ENCODE measurements at regions not wholly inside any gene's neighbourhood (a gene's known extent, or its start where the extent isn't known, plus 50 kb on each side); places are given as distances from the start of the nearest gene placed in this dataset.

GRCh38 chr17:79156463-79157095 lies 82.0 kb downstream of the ENGASE start (continued):
- TF ChIP-seq, protein P1, sequence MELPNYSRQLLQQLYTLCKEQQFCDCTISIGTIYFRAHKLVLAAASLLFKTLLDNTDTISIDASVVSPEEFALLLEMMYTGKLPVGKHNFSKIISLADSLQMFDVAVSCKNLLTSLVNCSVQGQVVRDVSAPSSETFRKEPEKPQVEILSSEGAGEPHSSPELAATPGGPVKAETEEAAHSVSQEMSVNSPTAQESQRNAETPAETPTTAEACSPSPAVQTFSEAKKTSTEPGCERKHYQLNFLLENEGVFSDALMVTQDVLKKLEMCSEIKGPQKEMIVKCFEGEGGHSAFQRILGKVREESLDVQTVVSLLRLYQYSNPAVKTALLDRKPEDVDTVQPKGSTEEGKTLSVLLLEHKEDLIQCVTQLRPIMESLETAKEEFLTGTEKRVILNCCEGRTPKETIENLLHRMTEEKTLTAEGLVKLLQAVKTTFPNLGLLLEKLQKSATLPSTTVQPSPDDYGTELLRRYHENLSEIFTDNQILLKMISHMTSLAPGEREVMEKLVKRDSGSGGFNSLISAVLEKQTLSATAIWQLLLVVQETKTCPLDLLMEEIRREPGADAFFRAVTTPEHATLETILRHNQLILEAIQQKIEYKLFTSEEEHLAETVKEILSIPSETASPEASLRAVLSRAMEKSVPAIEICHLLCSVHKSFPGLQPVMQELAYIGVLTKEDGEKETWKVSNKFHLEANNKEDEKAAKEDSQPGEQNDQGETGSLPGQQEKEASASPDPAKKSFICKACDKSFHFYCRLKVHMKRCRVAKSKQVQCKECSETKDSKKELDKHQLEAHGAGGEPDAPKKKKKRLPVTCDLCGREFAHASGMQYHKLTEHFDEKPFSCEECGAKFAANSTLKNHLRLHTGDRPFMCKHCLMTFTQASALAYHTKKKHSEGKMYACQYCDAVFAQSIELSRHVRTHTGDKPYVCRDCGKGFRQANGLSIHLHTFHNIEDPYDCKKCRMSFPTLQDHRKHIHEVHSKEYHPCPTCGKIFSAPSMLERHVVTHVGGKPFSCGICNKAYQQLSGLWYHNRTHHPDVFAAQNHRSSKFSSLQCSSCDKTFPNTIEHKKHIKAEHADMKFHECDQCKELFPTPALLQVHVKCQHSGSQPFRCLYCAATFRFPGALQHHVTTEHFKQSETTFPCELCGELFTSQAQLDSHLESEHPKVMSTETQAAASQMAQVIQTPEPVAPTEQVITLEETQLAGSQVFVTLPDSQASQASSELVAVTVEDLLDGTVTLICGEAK (IDR thresholded peaks at IDR 0.05): 0 out of 2 replicates have a peak, but pooled peaks have one; percentile 4
- TF ChIP-seq, protein P1 (CRISPR knock-in tag; IDR thresholded peaks at IDR 0.05): peak; percentile 93; the same call in 1 of the 2 replicates

DNA sequence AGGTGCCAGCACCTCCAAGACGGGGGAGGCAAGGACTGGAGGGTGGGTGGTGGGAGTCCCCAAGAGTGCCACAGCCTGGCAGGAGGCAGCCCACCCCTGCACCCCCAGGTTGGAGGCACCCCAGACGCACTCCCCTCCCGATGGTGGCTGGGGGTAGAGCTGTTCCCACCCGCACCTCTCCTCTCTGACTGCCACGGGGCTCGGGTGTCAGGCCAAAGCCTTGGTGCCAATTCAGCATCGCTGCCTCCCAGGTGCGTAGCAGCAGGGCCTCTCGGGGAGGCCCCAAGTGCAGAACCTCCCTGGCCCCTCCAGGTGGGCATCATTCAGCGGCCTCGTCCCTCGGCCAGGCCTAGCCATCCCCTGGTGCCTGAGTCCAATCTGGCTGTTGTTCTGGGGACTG lies 81.1 kb downstream of the ENGASE start:
- intact Hi-C loops (cut with micrococcal nuclease; ENCODE audit: unreplicated experiment): no loop called here
- no peaks in the 10 kb centered on the region for H3K79me2 ChIP-seq (ENCODE audit: insufficient read depth, low read length)
- peaks cover 61 to 91% of the 10 kb centered on the region in 2 experiments for H3K27me3 ChIP-seq (ENCODE audit: control insufficient read depth in 1 of 2, insufficient read depth in 2 of 2, low read length in 2 of 2)
- H3K36me3 ChIP-seq (replicated peaks in 1 of 2; ENCODE audit: control insufficient read depth in 1 of 2, insufficient read depth in 2 of 2, low read length in 2 of 2): no peaks in the 10 kb centered on the region
- ChIA-PET POLR2A (no interaction called here), CTCF (ENCODE audit: low intra/inter-chr PET ratio, low total read pairs) (no interaction called here)
- no peak overlapping the region for H3K4me2 ChIP-seq (ENCODE audit: low read depth, low read length)
- FAIRE-seq (no peak), DNase-seq (ENCODE audit: low spot score) (no peak), ATAC-seq (no peak)
- no peaks in the 10 kb centered on the region for H3K4me1 ChIP-seq (ENCODE audit: insufficient read depth, low read length)
- H3K9me3 ChIP-seq (ENCODE audit: low read length): no peaks in the 10 kb centered on the region
- no peak overlapping the region for H3K27ac ChIP-seq (ENCODE audit: extremely low read length, insufficient read depth, low read length)
- in situ Hi-C loops (cut with HindIII; ENCODE audit: extremely low pct_ligation_motif_present, low pct_unique_long_range_greater_than_20kb): no loop called here
- no peak overlapping the region for H2AFZ ChIP-seq (ENCODE audit: low read length)
- BruUV-seq (replicated peaks): no TSS peak
- no peak overlapping the region for H3K9ac ChIP-seq (ENCODE audit: insufficient read depth, low read depth, low read length)
- no peak overlapping the region for H3K4me3 ChIP-seq (replicated peaks in 1 of 3; ENCODE audit: insufficient read depth in 1 of 3, low read depth in 2 of 3, low read length in 3 of 3)
- 0% methylated on average over 2 of the region's 12 CpGs for WGBS (ENCODE audit: low lambda C conversion rate)
- H4K20me1 ChIP-seq (ENCODE audit: insufficient read depth, low read length): peaks cover under 1% of the 10 kb centered on the region; the same call in 1 of the 2 replicates
- TF ChIP-seq ZNF720 (CRISPR knock-in tag; IDR thresholded peaks at IDR 0.05): no peak
- TF ChIP-seq ZNF761 (CRISPR knock-in tag; conservative IDR thresholded peaks at IDR 0.05): no peak
- no peak for TF ChIP-seq SOX13 (IDR thresholded peaks at IDR 0.05)
- no peak for TF ChIP-seq SOX13 (CRISPR knock-in tag; conservative IDR thresholded peaks at IDR 0.05 in 1 of 2, IDR thresholded peaks at IDR 0.05 in 1 of 2)
- TF ChIP-seq, protein P2, sequence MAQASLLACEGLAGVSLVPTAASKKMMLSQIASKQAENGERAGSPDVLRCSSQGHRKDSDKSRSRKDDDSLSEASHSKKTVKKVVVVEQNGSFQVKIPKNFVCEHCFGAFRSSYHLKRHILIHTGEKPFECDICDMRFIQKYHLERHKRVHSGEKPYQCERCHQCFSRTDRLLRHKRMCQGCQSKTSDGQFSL (CRISPR knock-in tag; IDR thresholded peaks at IDR 0.05): no peak
- TF ChIP-seq, protein P3, sequence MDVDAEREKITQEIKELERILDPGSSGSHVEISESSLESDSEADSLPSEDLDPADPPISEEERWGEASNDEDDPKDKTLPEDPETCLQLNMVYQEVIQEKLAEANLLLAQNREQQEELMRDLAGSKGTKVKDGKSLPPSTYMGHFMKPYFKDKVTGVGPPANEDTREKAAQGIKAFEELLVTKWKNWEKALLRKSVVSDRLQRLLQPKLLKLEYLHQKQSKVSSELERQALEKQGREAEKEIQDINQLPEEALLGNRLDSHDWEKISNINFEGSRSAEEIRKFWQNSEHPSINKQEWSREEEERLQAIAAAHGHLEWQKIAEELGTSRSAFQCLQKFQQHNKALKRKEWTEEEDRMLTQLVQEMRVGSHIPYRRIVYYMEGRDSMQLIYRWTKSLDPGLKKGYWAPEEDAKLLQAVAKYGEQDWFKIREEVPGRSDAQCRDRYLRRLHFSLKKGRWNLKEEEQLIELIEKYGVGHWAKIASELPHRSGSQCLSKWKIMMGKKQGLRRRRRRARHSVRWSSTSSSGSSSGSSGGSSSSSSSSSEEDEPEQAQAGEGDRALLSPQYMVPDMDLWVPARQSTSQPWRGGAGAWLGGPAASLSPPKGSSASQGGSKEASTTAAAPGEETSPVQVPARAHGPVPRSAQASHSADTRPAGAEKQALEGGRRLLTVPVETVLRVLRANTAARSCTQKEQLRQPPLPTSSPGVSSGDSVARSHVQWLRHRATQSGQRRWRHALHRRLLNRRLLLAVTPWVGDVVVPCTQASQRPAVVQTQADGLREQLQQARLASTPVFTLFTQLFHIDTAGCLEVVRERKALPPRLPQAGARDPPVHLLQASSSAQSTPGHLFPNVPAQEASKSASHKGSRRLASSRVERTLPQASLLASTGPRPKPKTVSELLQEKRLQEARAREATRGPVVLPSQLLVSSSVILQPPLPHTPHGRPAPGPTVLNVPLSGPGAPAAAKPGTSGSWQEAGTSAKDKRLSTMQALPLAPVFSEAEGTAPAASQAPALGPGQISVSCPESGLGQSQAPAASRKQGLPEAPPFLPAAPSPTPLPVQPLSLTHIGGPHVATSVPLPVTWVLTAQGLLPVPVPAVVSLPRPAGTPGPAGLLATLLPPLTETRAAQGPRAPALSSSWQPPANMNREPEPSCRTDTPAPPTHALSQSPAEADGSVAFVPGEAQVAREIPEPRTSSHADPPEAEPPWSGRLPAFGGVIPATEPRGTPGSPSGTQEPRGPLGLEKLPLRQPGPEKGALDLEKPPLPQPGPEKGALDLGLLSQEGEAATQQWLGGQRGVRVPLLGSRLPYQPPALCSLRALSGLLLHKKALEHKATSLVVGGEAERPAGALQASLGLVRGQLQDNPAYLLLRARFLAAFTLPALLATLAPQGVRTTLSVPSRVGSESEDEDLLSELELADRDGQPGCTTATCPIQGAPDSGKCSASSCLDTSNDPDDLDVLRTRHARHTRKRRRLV (CRISPR knock-in tag; IDR thresholded peaks at IDR 0.05): no peak

Measured in HepG2 (cell line).